ENCODE measurements at regions not wholly inside any gene's neighbourhood (a gene's known extent, or its start where the extent isn't known, plus 50 kb on each side); places are given as distances from the start of the nearest gene placed in this dataset.

DNA sequence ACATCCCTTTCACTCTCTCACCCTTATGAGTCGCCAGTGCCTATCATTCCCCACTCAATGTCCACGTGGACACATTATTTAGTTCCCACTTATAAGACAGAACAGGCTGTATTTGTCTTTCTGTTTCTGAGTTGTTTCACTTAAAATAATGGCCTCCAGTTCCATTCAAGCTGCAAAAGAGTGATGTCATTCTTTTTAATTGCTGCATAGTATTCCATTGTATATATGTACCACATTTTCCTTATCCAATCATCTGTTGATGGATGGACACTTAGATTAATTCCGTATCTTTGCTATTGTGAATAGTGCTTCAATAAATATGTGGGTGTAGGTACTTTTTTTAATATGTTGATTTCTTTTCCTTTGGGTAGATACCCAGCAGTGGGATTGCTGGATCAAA, 79.1 kb downstream of the ZNF365 start:
- no peak for DNase-seq

GRCh38 chr10:62454687-62455397, 80.7 kb downstream of the ZNF365 start:
- DNase-seq: no peak

- DNase-seq: no peak
Observed at GRCh38 chr10:62456611-62457101, 82.5 kb downstream of the ZNF365 start.

GRCh38 chr10:62457196-62457595, 83.0 kb downstream of the ZNF365 start:
- DNase-seq: no peak

GRCh38 chr10:62457598-62457997, 83.4 kb downstream of the ZNF365 start:
- DNase-seq: no peak

GRCh38 chr10:62459072-62459471, 84.9 kb downstream of the ZNF365 start:
- DNase-seq: no peak

GRCh38 chr10:62459500-62459899, 85.3 kb downstream of the ZNF365 start:
- no peak for DNase-seq

DNA sequence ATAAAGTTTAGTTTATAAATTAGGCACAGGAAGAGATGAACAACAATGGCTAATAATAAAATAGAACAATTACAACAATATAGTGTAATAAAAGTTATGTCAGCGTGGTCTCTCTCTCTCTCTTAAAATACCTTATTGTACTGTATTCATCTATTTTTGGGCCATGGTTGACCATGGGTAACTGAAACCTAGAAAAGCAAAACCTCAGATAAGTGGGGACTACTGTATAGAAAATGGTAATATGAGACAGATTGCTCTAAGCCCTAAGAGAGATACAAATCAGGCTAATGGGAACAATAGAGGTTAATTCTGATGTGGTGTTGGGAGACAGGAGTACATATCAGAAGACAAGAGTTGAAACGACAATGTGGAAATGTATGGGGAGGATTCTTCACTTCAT, 86.2 kb downstream of the ZNF365 start:
- DNase-seq: no peak

DNA sequence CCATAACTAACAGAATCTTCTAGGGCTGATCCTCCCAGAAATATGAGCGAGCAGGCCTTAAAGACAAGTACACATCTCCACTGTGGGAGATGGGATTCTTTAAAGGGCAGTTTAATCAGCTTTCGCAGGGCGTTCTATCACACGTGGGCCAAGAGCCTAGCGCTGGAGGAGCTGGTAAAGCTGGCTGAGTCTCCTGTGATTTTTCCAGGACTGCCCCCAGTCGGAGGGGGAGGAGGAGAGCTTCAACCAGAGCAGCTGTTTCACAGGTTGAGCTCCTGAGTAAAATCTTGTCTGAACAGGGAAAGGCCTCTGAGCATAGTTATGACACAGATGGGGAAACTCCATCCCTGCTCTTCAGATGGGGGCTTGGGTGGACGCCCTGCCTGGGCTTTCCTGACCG, 87.0 kb downstream of the ZNF365 start:
- no peak for DNase-seq

DNA sequence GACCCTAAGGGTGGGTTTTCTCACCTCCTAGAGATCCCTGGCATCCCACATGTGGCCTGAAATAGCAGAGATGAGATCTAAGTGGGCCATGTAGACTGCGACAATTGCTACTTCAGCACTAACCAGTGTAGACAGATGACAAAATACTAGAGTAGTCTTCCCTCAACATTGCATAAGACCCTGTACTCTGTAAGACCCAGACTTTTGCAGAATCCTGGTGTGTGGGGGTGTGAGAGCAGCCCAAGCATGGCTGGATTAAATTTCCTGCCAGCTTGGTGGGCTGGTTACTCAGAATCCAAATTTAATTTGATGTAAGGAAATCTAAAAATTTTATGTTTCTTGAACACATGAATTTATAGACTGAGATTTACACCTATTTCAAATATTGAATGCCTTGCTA, 88.3 kb downstream of the ZNF365 start:
- no peak for DNase-seq

DNA sequence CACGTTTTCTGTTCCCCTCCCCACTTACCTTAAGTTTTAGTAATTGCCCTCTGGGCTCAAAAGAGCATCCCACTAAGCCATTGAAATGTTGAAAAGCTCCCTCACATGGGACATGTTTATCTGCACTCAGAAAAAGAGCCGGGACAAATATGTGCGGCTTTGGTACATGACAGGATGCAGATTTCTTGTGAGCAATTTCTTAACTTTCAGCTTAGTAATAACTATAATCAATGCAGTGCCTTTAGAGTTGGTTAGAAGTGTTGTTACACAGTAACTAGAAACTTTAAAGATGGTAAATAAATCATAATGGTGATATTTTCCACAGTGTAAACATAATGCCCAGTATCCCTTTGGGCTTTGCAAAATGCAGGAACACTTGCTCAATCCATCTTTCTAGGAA, 89.2 kb downstream of the ZNF365 start:
- no peak for DNase-seq

GRCh38 chr10:62464308-62464707, 90.1 kb downstream of the ZNF365 start:
- DNase-seq: no peak

- DNase-seq: no peak
Observed at GRCh38 chr10:62466590-62466989, 92.4 kb downstream of the ZNF365 start.

DNA sequence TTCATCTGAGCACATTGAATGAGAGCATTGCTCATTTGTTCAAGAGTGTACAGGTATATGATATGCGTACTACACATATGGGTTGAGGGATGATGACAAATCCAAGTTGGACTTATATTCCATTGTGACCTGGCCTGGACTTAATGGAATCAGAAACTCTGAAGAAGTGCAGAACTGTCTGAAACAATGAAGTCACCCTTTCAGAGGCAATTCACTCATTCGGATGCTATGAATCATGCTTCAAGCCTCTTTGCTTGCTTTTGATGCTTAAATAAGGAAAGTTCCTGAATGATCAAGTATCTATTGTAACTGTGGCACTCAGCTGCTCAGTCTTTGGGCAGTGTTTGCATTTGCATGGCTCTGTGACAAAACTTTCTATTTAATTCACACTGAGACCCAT, 93.4 kb downstream of the ZNF365 start:
- no peak for DNase-seq

- DNase-seq: no peak
Observed at GRCh38 chr10:62471711-62472110, 97.5 kb downstream of the ZNF365 start.

DNA sequence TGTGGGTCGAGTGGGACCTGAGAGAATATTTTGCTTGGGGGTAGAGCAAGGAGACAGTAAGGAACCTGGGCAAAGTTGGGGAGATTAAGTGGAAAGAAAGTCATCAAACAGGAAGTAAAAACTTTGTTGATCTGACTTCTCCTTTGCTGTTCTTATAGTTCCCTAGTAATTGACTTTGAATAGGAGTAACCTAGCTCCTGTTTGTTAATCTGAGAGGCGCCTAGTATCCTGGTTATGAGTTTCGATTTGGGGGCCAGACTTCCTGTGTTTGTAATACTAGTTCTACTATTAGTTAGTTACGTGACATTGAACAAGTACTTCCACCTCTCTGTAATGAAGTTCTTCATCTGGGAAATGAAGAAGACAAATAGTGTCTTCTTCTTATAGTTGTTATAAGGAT, 99.1 kb downstream of the ZNF365 start:
- DNase-seq: no peak

DNA sequence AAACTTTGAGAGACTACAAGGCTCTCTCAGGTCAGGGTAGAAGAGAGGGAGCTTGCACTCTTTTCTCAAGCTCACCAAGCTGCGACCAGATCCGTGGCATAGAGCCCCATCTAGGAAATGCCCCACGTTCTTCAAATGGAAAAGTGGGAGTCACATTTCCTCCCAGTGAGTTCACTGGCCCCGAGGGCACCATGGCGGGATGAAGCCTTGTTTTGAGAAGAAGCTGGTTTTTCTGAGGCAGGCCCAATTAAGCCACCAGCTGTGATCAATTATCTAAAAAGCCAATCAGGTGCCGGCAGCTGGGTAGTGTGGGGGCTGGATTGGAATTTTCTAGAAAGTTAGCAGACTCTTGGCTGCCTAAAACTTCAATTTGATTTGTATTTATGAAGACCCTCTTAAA, 101.4 kb downstream of the ZNF365 start:
- no peak for DNase-seq

DNA sequence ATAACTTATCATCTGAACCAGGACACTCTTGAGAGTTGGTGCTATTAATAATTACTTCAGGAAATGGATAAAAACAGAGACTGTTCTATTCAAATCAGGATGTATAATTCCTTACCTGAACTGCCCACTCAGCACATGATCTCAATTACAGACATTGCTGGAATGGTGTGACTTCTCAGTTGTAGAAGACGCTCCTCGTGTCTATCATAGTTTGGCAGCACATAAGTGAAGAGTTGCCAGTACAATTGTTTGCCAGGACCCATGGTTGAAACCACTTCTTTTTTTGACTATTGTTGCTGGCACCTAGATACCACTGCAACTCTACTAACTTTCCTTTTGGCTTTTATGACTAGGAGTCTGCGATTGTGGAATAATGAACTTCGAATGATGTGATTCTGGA, 105.4 kb downstream of the ZNF365 start:
- DNase-seq: no peak

DNA sequence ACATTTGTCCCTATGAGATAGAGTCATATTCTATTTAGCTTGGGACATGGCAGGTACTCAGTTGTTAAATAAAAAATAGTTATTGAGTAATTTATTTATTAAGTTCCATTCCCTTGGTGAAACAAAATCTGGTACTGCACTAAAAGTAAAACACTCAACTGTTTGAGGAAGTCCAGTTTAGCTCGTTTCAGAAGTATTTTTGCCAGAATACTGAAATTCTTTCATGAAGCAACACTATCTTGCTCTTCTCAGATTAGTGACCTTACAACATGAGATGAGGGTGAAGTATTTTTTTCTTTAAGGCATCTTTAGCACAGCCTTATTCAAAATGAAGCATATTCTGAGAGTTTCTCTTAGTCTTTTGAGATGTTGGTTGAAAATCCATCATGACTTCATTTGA, 106.0 kb downstream of the ZNF365 start:
- DNase-seq: no peak

DNA sequence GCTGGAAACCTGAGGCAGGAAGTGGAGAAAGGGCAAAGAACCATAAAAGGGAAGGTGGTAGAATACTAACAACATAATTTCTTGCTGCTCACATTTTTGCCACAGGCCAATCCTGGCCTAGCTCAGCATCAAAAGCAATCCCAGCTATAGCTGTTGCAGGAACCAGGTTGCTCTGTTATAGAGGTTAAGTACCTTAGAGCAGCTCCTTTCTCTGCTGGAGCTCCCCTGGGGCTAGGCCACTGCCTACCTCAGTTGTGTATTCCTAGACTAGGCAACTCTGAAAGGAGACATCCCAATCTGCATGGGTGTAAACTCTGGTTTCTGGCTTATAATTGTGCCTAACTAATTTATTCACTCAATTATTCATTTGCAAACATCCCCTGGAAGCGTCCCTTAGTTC, 108.4 kb downstream of the ZNF365 start:
- DNase-seq: no peak

DNA sequence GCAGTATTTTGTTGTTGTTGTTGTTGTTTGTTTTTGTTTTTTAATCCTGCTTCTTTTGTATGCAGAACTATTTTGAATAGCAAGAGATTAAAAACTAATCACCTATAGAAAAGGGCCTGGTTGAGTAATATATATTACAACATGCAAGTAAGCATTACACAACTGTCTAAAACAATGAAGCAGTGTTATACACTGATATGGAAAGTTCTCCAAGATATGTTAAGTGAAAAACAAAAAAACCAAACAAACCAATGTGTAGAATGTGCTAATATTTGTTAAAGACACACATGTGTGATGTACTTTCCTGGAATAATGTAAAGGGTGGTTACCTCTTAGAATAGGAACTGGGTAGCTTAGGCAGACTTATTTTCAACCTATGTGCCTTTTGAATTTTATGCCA, 117.4 kb downstream of the ZNF365 start:
- no peak for DNase-seq

- DNase-seq: no peak
Observed at GRCh38 chr10:62492012-62492869, 118.1 kb downstream of the ZNF365 start.

DNA sequence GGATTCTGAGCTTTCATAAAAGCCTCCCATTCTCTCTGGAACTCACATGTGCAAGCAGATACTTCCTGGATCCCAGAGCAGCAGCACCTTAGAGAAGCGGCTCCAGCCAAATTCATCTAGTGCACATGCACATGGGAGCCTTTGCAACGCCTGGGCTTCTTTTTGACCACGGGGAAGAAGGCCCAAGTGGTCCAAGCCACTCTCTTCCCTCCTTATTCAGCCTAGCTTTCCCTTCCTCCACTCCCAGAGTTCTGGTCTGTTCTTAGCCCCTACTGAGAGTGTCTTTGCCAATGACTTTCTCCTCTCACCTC, 118.7 kb downstream of the ZNF365 start:
- no peak for DNase-seq

- no peak for DNase-seq
Observed at GRCh38 chr10:62496925-62497324, 122.8 kb downstream of the ZNF365 start.

- DNase-seq: no peak
Observed at GRCh38 chr10:62498271-62498670, 124.1 kb downstream of the ZNF365 start.

Measured in activated CD4-positive, alpha-beta T cell treated with anti-CD3 and anti-CD28 coated beads, Interleukin-2, amount 50 U/mL, for 1 hour (primary cell).